Pancreas (tissue), 10 donors: ENCODE measurements at regions not wholly inside any gene's neighbourhood (a gene's known extent, or its start where the extent isn't known, plus 50 kb on each side); places are given as distances from the start of the nearest gene placed in this dataset.

Source experiments
- ATAC-seq, 4 donors: fragments of 200-7000 bp; cut with Tn5 transposase; one replicate each; pipeline versions ENCODE4 v1.8.0 to v1.9.1; 2020; ENCODE audit warnings: mild to moderate bottlenecking in 4 of 4, moderate library complexity in 4 of 4
- DNase-seq, 6 donors: peaks; one replicate each; pipeline ENCODE4 v3.0.0-alpha.2; 2020
- FAIRE-seq: peaks from 2 replicates; lab custom pipeline; 2012; peaks lifted over from hg19 to GRCh38; lab: Jason Lieb, UNC
- H3K27ac ChIP-seq, 4 donors: fragments of 200-600 bp; sonication (generic); 1 replicate in 3 of 4; 2 replicates in 1 of 4; pipeline versions ENCODE4 v1.5.0 to v1.8.0; 2020
- H3K27me3 ChIP-seq, 4 donors: fragments of 200-600 bp; one replicate each; pipeline ENCODE4 v1.8.0; 2021
- H3K36me3 ChIP-seq, 3 donors: fragments of 200-600 bp; sonication (generic) in 1 of 3; one replicate each; pipeline versions ENCODE4 v1.5.0 to v1.8.0; 2020 to 2021
- H3K4me1 ChIP-seq, 3 donors: fragments of 200-600 bp; one replicate each; pipeline ENCODE4 v1.8.0; 2021
- H3K4me3 ChIP-seq, 4 donors: fragments of 200-600 bp; sonication (generic) in 2 of 4; one replicate each; pipeline versions ENCODE4 v1.5.0 to v1.8.0; 2020 to 2021
- H3K9me3 ChIP-seq, 4 donors: fragments of 200-600 bp; one replicate each; pipeline ENCODE4 v1.8.0; 2021
- CTCF ChIP-seq, 4 donors: fragments of 200-600 bp; sonication (generic) in 3 of 4; IDR thresholded peaks; one replicate each; pipeline versions ENCODE4 v1.5.0 to v1.8.0; 2021; ENCODE audit warnings: antibody characterized with exemption in 4 of 4
- WGBS, 2 donors: extraction: QIAGEN DNeasy Blood & Tissue Kit; methylation state at CpG; one replicate each; pipeline ENCODE4 v1.1.7; 2013; 5-methylcytosine and 5-hydroxymethylcytosine counted together
- intact Hi-C, 3 donors: fragments of 100-400 bp; cut with DNase I; formaldehyde crosslinking; loops; one replicate each; pipeline versions ENCODE4 v1.11.1 to v1.14.2; 2022
- donor health status: healthy with polysubstance abuse.
- donor health status: DM: no; HTN: no; CAD: no; lungs with moderate emphysema.
- donor health status: DM: no; HTN: no; CAD: no.
- donor health status: control.
- donor health status: control.
- donor health status: Bipolar disorder and iron deficiency.
- donor health status: DM: yes; HTN: yes; CAD: no.
- donor health status: DM: no; HTN: no; CAD: no.
- donor health status: DM: no; HTN: no; CAD: no.
- donor health status: DM: yes; HTN: yes; CAD: no.

GRCh38 chr10:43976292-43976691 is 327.6 kb upstream of the ZNF32 start:
- no peaks in the 10 kb centered on the region for H3K9me3 ChIP-seq
- TF ChIP-seq CTCF (IDR thresholded peaks at IDR 0.05): no peak
- FAIRE-seq (no peak), ATAC-seq (no peak), DNase-seq (no peak)
- no peaks in the 10 kb centered on the region for H3K27me3 ChIP-seq
- no peaks in the 10 kb centered on the region for H3K4me1 ChIP-seq
- WGBS, 2 donors: 61 to 70% methylated on average over 1 of the region's 1 CpG
- H3K27ac ChIP-seq: no peak overlapping the region
- H3K36me3 ChIP-seq: no peaks in the 10 kb centered on the region
- H3K4me3 ChIP-seq: no peak overlapping the region
- intact Hi-C loops: no loop called here

GRCh38 chr10:43973801-43974200 is 325.1 kb upstream of the ZNF32 start:
- TF ChIP-seq CTCF (IDR thresholded peaks at IDR 0.05): no peak
- intact Hi-C loops: no loop called here
- 86 to 90% methylated on average over 3 of the region's 3 CpGs for WGBS, 2 donors
- DNase-seq (peak in 1 of 6 donors; percentile 6), FAIRE-seq (no peak), ATAC-seq (no peak)
- no peaks in the 10 kb centered on the region for H3K4me1 ChIP-seq
- H3K36me3 ChIP-seq: no peaks in the 10 kb centered on the region
- no peak overlapping the region for H3K27ac ChIP-seq
- no peak overlapping the region for H3K4me3 ChIP-seq
- H3K27me3 ChIP-seq: no peaks in the 10 kb centered on the region
- H3K9me3 ChIP-seq: no peaks in the 10 kb centered on the region

GRCh38 chr10:43972976-43973647 is 324.4 kb upstream of the ZNF32 start:
- intact Hi-C loops: no loop called here
- Histone ChIP-seq H3K27me3 (no peaks in the 10 kb centered on the region), H3K36me3 (no peaks in the 10 kb centered on the region), H3K27ac (no peak overlapping the region), H3K9me3 (no peaks in the 10 kb centered on the region), H3K4me3 (no peak overlapping the region), H3K4me1 (no peaks in the 10 kb centered on the region)
- FAIRE-seq (no peak), DNase-seq (peak in 2 of 6 donors; percentile 9 to 17), ATAC-seq (no peak)
- WGBS, 2 donors: 89 to 91% methylated on average over 10 of the region's 10 CpGs
- TF ChIP-seq CTCF (IDR thresholded peaks at IDR 0.05): no peak

- 92 to 93% methylated on average over 8 of the region's 8 CpGs for WGBS, 2 donors
- Histone ChIP-seq H3K4me3 (no peak overlapping the region), H3K9me3 (no peaks in the 10 kb centered on the region), H3K27ac (no peak overlapping the region), H3K36me3 (no peaks in the 10 kb centered on the region), H3K4me1 (no peaks in the 10 kb centered on the region), H3K27me3 (no peaks in the 10 kb centered on the region)
- intact Hi-C loops: no loop called here
- DNase-seq: peak in 1 of 6 donors; percentile 39
- TF ChIP-seq CTCF (IDR thresholded peaks at IDR 0.05): no peak
- ATAC-seq: no peak
- no peak for FAIRE-seq
Measured at GRCh38 chr10:43971981-43972380, 323.3 kb upstream of the ZNF32 start.

- no peak overlapping the region for H3K27ac ChIP-seq
- ATAC-seq: no peak
- no peaks in the 10 kb centered on the region for H3K4me1 ChIP-seq
- H3K27me3 ChIP-seq: no peaks in the 10 kb centered on the region
- no peak for DNase-seq
- H3K36me3 ChIP-seq: no peaks in the 10 kb centered on the region
- no peak overlapping the region for H3K4me3 ChIP-seq
- 86 to 91% methylated on average over 5 of the region's 5 CpGs for WGBS, 2 donors
- no peaks in the 10 kb centered on the region for H3K9me3 ChIP-seq
- no peak for FAIRE-seq
- TF ChIP-seq CTCF (IDR thresholded peaks at IDR 0.05): no peak
- intact Hi-C loops: no loop called here
Measured at GRCh38 chr10:43971306-43971705, 322.6 kb upstream of the ZNF32 start.
